MM.1S (cell line): ENCODE measurements at regions not wholly inside any gene's neighbourhood (a gene's known extent, or its start where the extent isn't known, plus 50 kb on each side); places are given as distances from the start of the nearest gene placed in this dataset.
"Not testable (repeated sequence)": the region's sequence is repeated elsewhere in the genome, so short reads cannot be mapped to it uniquely, and the experiment has no call there.

Experiments
- DNase-seq: peaks from one replicate; pipeline ENCODE4 v3.0.0-alpha.2; 2015
- H2AFZ ChIP-seq: fragments of 300-600 bp; sonication (generic); 2 replicates; pipeline ENCODE4 v1.6.0; 2016; ENCODE audit warnings: antibody characterized with exemption, low read length
- H3F3A ChIP-seq: fragments of 300-600 bp; sonication (generic); 2 replicates; pipeline ENCODE4 v1.6.1; 2016; ENCODE audit warnings: mild to moderate bottlenecking, antibody characterized with exemption, low read length, moderate library complexity, mixed read lengths; ENCODE audit not compliant: insufficient read depth
- H3K27ac ChIP-seq: fragments of 300-600 bp; sonication (generic); 2 replicates; pipeline ENCODE4 v1.5.1; 2016; ENCODE audit warnings: mild to moderate bottlenecking, low read length
- H3K27me3 ChIP-seq: fragments of 300-600 bp; sonication (generic); replicated peaks from 2 replicates; pipeline ENCODE4 v1.6.0; 2016; ENCODE audit warnings: low read length; ENCODE audit not compliant: insufficient read depth
- H3K36me3 ChIP-seq: fragments of 300-600 bp; sonication (generic); replicated peaks from 2 replicates; pipeline ENCODE4 v1.6.1; 2016; ENCODE audit warnings: mild to moderate bottlenecking, low read length, mixed read lengths; ENCODE audit not compliant: insufficient read depth
- H3K4me1 ChIP-seq: fragments of 300-600 bp; sonication (generic); 2 replicates; pipeline ENCODE4 v1.6.1; 2016; ENCODE audit warnings: low read length, mixed read lengths
- H3K4me2 ChIP-seq: fragments of 300-600 bp; sonication (generic); 2 replicates; pipeline ENCODE4 v1.6.0; 2016; ENCODE audit warnings: low read depth, low read length
- H3K4me3 ChIP-seq: fragments of 300-600 bp; sonication (generic); 2 replicates; pipeline ENCODE4 v1.5.1; 2016; ENCODE audit warnings: low read length, mixed read lengths
- H3K79me2 ChIP-seq: fragments of 300-600 bp; sonication (generic); 2 replicates; pipeline ENCODE4 v1.6.1; 2016; ENCODE audit warnings: mixed run types, low read length, mixed read lengths
- H3K9ac ChIP-seq: fragments of 300-600 bp; sonication (generic); 2 replicates; pipeline ENCODE4 v1.6.1; 2016; ENCODE audit warnings: low read length, mixed read lengths
- H3K9me2 ChIP-seq: fragments of 300-600 bp; sonication (generic); replicated peaks from 2 replicates; pipeline ENCODE4 v1.6.1; 2016; ENCODE audit warnings: mild to moderate bottlenecking, low read length, mixed read lengths; ENCODE audit not compliant: insufficient read depth
- H3K9me3 ChIP-seq: fragments of 300-600 bp; sonication (generic); replicated peaks from 2 replicates; pipeline ENCODE4 v1.6.1; 2016; ENCODE audit warnings: mild to moderate bottlenecking, low read length, mixed read lengths; ENCODE audit not compliant: insufficient read depth
- H4K20me1 ChIP-seq: fragments of 300-600 bp; sonication (generic); 2 replicates; pipeline ENCODE4 v1.6.1; 2016; ENCODE audit warnings: mild to moderate bottlenecking, low read length, moderate library complexity, mixed read lengths; ENCODE audit not compliant: insufficient read depth
- EZH2 ChIP-seq: fragments of 300-600 bp; sonication (generic); optimal IDR thresholded peaks from 2 replicates; pipeline ENCODE3; 2017; ENCODE audit warnings: low read depth, mild to moderate bottlenecking, antibody characterized with exemption, low read length, mixed read lengths
- EZH2phosphoT487 ChIP-seq: fragments of 300-600 bp; sonication (generic); IDR thresholded peaks from 2 replicates; pipeline ENCODE4 v1.6.1; 2018; ENCODE audit warnings: antibody characterized with exemption, low read length
- TF ChIP-seq, protein P1 (sequence below): fragments of 300-600 bp; sonication (generic); IDR thresholded peaks from 2 replicates; pipeline ENCODE4 v1.5.1; 2016; ENCODE audit warnings: antibody characterized with exemption, low read length, mixed read lengths

DNA sequence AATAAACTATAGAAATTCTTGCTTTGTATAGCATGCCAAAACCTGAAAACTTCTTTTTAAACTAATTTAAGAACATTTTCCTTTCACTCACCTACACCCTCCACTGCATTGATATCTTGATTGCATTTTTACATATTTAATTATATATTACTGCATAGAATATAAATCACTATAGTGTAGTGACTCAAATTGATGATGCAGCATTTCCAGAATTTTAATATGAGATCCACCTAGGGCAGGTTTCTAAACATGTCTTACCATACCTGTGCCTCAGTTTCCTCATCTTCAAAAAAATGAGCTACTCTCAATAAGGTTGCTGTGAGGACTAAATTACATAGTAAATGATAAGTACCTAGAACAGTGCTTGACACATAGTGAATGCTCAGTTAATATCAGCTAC is 881.5 kb downstream of the RPS29 start:
- no peaks in the 10 kb centered on the region for H3K79me2 ChIP-seq
- no peak for DNase-seq
- H3K4me3 ChIP-seq, result no peak overlapping the region
- no peak overlapping the region for H3K27ac ChIP-seq
- H3K4me2 ChIP-seq, result no peak overlapping the region
- no peaks in the 10 kb centered on the region for H3F3A ChIP-seq
- no peaks in the 10 kb centered on the region for H3K27me3 ChIP-seq
- H3K9me3 ChIP-seq, result no peaks in the 10 kb centered on the region
- no peak for TF ChIP-seq EZH2phosphoT487
- TF ChIP-seq, protein P1, sequence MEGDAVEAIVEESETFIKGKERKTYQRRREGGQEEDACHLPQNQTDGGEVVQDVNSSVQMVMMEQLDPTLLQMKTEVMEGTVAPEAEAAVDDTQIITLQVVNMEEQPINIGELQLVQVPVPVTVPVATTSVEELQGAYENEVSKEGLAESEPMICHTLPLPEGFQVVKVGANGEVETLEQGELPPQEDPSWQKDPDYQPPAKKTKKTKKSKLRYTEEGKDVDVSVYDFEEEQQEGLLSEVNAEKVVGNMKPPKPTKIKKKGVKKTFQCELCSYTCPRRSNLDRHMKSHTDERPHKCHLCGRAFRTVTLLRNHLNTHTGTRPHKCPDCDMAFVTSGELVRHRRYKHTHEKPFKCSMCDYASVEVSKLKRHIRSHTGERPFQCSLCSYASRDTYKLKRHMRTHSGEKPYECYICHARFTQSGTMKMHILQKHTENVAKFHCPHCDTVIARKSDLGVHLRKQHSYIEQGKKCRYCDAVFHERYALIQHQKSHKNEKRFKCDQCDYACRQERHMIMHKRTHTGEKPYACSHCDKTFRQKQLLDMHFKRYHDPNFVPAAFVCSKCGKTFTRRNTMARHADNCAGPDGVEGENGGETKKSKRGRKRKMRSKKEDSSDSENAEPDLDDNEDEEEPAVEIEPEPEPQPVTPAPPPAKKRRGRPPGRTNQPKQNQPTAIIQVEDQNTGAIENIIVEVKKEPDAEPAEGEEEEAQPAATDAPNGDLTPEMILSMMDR, result no peak
- no peak for TF ChIP-seq EZH2
- H3K9me2 ChIP-seq, result no peaks in the 10 kb centered on the region
- no peaks in the 10 kb centered on the region for H4K20me1 ChIP-seq
- H3K9ac ChIP-seq, result no peak overlapping the region
- no peaks in the 10 kb centered on the region for H3K36me3 ChIP-seq
- H3K4me1 ChIP-seq, result no peaks in the 10 kb centered on the region
- no peak overlapping the region for H2AFZ ChIP-seq

DNA sequence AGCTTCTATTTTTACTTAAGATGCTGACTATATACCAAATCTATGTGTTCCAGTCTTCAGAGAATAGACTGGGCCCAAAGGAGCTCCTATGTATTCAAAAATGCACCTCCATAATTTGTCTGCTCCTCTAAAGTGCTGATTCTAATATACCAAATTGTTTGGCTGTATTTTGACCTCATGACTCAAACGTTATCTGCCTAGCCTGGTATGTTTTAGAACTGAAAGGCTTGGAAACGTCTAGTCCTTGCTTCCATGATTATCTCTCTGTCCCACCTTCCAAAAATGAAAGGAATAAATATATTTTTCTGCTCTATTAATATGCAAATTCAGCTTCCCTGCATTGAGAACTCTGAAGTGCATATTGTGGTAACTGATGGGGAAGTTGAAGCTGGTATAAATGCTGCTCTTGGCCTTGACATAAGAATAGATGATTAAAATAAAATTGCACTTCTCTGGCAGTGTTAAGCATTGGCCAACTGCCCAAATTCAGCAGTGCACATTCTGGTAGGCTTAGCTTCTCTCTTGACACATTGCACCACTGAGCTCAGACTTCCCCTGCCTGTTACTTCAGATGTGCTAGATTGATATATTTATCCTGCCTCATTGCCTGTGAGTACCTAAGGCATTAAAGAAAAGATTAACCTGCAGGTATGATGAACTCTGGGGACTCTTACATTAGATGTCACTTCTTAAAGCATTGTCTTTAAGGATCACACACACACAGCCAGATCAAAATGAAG is 882.3 kb downstream of the RPS29 start:
- DNase-seq, result no peak
- no peaks in the 10 kb centered on the region for H3K9me3 ChIP-seq
- no peak overlapping the region for H3K9ac ChIP-seq
- no peak overlapping the region for H2AFZ ChIP-seq
- no peaks in the 10 kb centered on the region for H3K9me2 ChIP-seq
- H3K36me3 ChIP-seq, result no peaks in the 10 kb centered on the region
- H3K4me1 ChIP-seq, result no peaks in the 10 kb centered on the region
- no peaks in the 10 kb centered on the region for H4K20me1 ChIP-seq
- no peak overlapping the region for H3K27ac ChIP-seq
- no peak overlapping the region for H3K4me2 ChIP-seq
- no peaks in the 10 kb centered on the region for H3K27me3 ChIP-seq
- TF ChIP-seq, protein P1, result no peak
- no peak for TF ChIP-seq EZH2phosphoT487
- no peaks in the 10 kb centered on the region for H3F3A ChIP-seq
- no peak overlapping the region for H3K4me3 ChIP-seq
- no peaks in the 10 kb centered on the region for H3K79me2 ChIP-seq

DNA sequence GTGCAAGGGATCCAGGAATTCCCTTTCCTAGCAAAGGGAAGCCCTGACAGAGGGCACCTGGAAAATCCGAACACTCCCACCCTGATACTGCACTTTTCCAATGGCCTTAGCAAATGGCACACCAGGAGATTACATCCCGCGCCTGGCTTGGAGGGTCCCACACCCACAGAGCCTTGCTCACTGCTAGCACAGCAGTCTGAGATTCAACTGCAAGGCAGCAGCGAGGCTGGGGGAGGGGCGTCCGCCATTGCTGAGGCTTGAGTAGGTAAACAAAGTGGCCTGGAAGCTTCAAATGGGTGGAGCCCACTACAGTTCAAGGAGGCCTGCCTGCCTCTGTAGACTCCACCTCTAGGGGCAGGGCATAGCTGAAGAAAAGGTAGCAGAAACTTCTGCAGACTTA is 888.8 kb downstream of the RPS29 start:
- not testable (repeated sequence) for H3K79me2 ChIP-seq, H4K20me1 ChIP-seq, H3K9ac ChIP-seq, H2AFZ ChIP-seq, DNase-seq, H3K27me3 ChIP-seq, H3K4me1 ChIP-seq, H3K4me3 ChIP-seq, H3K4me2 ChIP-seq, H3K9me2 ChIP-seq, H3K9me3 ChIP-seq, H3F3A ChIP-seq, H3K27ac ChIP-seq, H3K36me3 ChIP-seq

DNA sequence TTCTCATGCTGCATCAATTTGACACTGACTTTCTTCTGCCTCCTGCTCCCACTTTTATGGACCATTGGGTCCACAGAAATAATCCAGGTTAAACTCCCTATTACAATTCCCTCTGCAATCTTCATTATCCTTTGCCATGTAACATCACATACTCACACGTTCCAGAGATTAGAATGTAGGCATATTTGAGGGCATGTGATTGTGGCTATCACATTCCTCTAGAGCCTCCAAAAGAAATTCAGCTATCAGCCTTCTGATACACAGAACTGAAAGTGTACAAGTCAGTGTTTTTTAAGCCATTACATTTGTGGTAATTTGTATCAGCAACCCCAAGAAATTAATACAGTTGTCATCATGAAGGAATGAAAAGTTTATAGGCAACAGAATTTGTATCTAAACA is 892.4 kb downstream of the RPS29 start:
- H3K9me3 ChIP-seq, result no peaks in the 10 kb centered on the region
- no peak overlapping the region for H3K4me3 ChIP-seq
- H3K4me2 ChIP-seq, result no peak overlapping the region

More for the DNA sequence above, 892.4 kb downstream of the RPS29 start:
- H3F3A ChIP-seq, result no peaks in the 10 kb centered on the region
- no peaks in the 10 kb centered on the region for H4K20me1 ChIP-seq
- no peak overlapping the region for H3K9ac ChIP-seq
- no peaks in the 10 kb centered on the region for H3K9me2 ChIP-seq
- no peaks in the 10 kb centered on the region for H3K79me2 ChIP-seq
- no peak for DNase-seq
- H3K27me3 ChIP-seq, result no peaks in the 10 kb centered on the region
- no peak overlapping the region for H2AFZ ChIP-seq
- no peaks in the 10 kb centered on the region for H3K36me3 ChIP-seq
- TF ChIP-seq, protein P1, result no peak
- H3K4me1 ChIP-seq, result no peaks in the 10 kb centered on the region
- H3K27ac ChIP-seq, result no peak overlapping the region
